Uterus (tissue), 3 donors: ENCODE measurements at regions not wholly inside any gene's neighbourhood (a gene's known extent, or its start where the extent isn't known, plus 50 kb on each side); places are given as distances from the start of the nearest gene placed in this dataset.

Experiments
- DNase-seq, 2 donors: peaks; one replicate each; pipeline ENCODE4 v3.0.0-alpha.2; 2019 to 2020
- H3K27ac ChIP-seq, 2 donors: fragments of 200-600 bp; sonication (generic); 1 replicate in 1 of 2; 2 replicates in 1 of 2; pipeline ENCODE4 v1.5.1; 2016 to 2018
- H3K27me3 ChIP-seq, 2 donors: fragments of 200-600 bp; sonication (generic); one replicate each; pipeline ENCODE4 v1.5.1; 2018 to 2019; ENCODE audit warnings: control low read depth in 1 of 2
- H3K36me3 ChIP-seq, 2 donors: fragments of 200-600 bp; sonication (generic); one replicate each; pipeline ENCODE4 v1.5.1; 2019; ENCODE audit warnings: control low read depth in 1 of 2
- H3K4me1 ChIP-seq, 2 donors: fragments of 200-600 bp; sonication (generic); one replicate each; pipeline ENCODE4 v1.5.1; 2018 to 2019; ENCODE audit warnings: control low read depth in 1 of 2
- H3K4me3 ChIP-seq, 2 donors: fragments of 200-600 bp; sonication (generic); 1 replicate in 1 of 2; 2 replicates in 1 of 2; pipeline ENCODE4 v1.5.1; 2018 to 2019; ENCODE audit warnings: mild to moderate bottlenecking in 1 of 2
- H3K9me3 ChIP-seq, 2 donors: fragments of 200-600 bp; sonication (generic); one replicate each; pipeline ENCODE4 v1.5.1; 2019; ENCODE audit warnings: control low read depth in 1 of 2
- POLR2A ChIP-seq, 2 donors: fragments of 450-650 bp; IDR thresholded peaks; one replicate each; pipeline ENCODE4 v1.6.1; 2016; ENCODE audit warnings: antibody characterized with exemption in 2 of 2, mild to moderate bottlenecking in 1 of 2, moderate library complexity in 1 of 2
- intact Hi-C: fragments of 100-400 bp; cut with DNase I; formaldehyde crosslinking; loops from one replicate; pipeline ENCODE4 v1.15.1; 2023; ENCODE audit warnings: low total_unique reads
- TF ChIP-seq, protein P1 (sequence below), 4 experiments: fragments of 200-600 bp in 2 of 4; fragments of 450-650 bp in 2 of 4; sonication (generic) in 2 of 4; IDR thresholded peaks; one replicate each; pipeline ENCODE4 v1.5.1; 2016 to 2019; ENCODE audit warnings: antibody characterized with exemption in 4 of 4, mild to moderate bottlenecking in 2 of 4, moderate library complexity in 1 of 4
- donor health status: DM: yes; HTN: yes; CAD: no.

DNA sequence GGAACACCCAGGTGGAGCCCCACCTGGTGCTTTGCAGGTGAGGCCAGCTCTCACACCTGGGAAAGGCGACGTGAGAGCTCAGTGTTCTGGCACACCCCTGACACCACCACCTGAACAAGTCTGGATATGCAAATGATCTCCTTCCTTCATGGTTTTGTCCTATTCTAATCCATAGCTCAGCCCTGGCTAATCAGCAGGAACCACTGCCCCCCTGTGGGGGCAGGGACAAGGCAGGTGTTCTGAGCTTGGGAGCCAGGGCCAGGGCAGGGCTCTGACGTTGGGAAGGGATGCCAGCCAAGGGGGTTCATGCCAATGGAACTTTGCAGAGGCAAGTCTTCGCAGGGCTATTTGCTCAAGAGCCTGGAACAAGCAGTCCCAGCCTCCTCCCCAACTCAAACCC lies 144.2 kb downstream of the TRIM29 start:
- no peak overlapping the region for H3K27ac ChIP-seq
- no peak overlapping the region for H3K4me3 ChIP-seq
- H3K4me1 ChIP-seq = no peaks in the 10 kb centered on the region
- no peak for DNase-seq
- intact Hi-C loops = no loop called here
- no peak for TF ChIP-seq POLR2A (IDR thresholded peaks at IDR 0.05)
- no peaks in the 10 kb centered on the region for H3K9me3 ChIP-seq
- H3K36me3 ChIP-seq = no peaks in the 10 kb centered on the region
- no peaks in the 10 kb centered on the region for H3K27me3 ChIP-seq

DNA sequence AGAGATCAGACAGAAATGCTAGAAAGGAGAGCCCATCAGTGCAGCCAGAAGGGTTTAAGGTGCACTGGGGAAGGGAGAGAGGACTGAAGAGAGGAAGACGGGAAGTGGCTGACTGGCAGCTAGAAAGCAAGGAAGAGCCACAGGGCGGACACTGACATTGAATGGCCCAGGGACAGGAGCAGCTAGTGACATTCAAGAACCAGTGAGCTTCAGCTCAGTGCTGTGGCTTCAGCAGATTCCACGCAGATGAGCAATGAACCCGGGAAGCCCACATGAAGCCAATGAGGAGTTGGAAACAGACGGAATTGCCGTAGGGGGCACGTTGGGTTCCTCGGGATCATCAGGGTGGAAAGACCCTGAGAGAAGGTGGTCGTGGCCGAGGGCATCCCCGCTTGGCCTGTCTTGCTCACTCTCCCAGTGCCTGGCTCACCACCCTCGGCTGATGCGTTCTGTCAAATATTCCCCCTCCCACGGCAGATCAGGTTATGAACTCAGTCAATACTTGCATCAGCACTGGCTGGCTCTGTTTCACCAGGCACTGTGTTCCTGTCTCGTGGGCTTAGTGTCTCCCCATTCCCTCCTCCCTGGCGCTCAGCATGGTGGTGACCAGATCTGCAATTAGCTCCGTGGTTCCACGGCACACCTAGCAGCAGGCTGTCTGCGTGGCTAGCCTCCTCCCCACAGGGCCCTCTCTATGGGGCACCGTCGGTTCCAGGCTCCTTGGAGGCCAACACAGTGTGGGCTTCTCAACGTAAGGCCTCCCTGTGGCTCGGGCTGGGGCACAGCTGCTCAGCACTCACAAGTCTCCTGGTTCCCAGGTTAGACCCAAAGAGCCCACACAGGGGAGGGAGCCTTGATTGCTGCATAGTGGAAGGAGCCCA lies 145.5 kb downstream of the TRIM29 start:
- TF ChIP-seq POLR2A (IDR thresholded peaks at IDR 0.05) = no peak
- TF ChIP-seq, protein P1, sequence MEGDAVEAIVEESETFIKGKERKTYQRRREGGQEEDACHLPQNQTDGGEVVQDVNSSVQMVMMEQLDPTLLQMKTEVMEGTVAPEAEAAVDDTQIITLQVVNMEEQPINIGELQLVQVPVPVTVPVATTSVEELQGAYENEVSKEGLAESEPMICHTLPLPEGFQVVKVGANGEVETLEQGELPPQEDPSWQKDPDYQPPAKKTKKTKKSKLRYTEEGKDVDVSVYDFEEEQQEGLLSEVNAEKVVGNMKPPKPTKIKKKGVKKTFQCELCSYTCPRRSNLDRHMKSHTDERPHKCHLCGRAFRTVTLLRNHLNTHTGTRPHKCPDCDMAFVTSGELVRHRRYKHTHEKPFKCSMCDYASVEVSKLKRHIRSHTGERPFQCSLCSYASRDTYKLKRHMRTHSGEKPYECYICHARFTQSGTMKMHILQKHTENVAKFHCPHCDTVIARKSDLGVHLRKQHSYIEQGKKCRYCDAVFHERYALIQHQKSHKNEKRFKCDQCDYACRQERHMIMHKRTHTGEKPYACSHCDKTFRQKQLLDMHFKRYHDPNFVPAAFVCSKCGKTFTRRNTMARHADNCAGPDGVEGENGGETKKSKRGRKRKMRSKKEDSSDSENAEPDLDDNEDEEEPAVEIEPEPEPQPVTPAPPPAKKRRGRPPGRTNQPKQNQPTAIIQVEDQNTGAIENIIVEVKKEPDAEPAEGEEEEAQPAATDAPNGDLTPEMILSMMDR (IDR thresholded peaks at IDR 0.05) = no peak
- H3K4me1 ChIP-seq = no peaks in the 10 kb centered on the region
- no peak for DNase-seq
- intact Hi-C loops = no loop called here
- H3K9me3 ChIP-seq = no peaks in the 10 kb centered on the region
- H3K27me3 ChIP-seq = no peaks in the 10 kb centered on the region
- H3K27ac ChIP-seq = no peak overlapping the region
- no peaks in the 10 kb centered on the region for H3K36me3 ChIP-seq
- no peak overlapping the region for H3K4me3 ChIP-seq

DNA sequence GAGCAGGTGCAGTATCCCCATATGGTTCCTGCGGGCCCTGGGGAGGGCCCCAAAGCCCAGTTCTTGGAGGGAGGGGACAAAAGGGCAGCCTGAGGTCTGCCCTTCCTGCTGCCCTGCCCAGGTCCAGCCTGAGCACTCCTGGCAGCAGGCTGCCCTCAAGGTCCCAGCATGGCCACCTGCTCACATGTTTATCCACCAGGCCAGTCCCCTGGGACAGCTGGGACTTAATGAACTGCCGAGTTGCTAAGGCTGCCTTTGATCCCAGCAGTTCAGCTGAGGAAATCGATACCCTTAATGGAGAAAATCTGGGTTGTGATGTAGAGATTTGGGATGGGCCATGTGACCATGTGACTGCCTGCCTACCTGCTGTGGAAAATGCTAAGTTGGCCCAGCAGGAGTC lies 146.2 kb downstream of the TRIM29 start:
- no peak for TF ChIP-seq POLR2A (IDR thresholded peaks at IDR 0.05)
- TF ChIP-seq, protein P1 (IDR thresholded peaks at IDR 0.05) = no peak
- intact Hi-C loops = no loop called here

DNA sequence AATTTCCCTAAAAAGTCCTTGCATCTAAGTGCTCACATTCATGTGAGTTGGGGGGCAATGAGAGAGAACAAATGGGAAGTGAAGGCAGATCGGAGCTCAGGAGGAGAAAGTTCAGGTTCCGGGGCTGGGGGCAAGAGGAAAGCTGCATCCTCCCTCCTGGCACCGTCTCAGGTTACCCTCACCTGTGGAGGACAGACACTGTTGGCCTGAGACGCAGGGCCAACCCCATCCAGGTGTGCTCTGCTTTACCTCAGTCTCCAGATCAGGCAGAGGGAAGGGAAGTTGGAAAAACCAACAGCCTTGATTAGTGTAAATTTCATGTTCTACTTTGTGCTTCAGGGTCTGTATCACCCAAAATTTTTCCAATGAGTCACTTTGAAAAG lies 146.9 kb downstream of the TRIM29 start:
- Histone ChIP-seq H3K4me3 (no peak overlapping the region), H3K27ac (no peak overlapping the region), H3K27me3 (no peaks in the 10 kb centered on the region), H3K4me1 (no peaks in the 10 kb centered on the region), H3K36me3 (no peaks in the 10 kb centered on the region), H3K9me3 (no peaks in the 10 kb centered on the region)
- no peak for DNase-seq
- intact Hi-C loops = no loop called here
- no peak for TF ChIP-seq POLR2A (IDR thresholded peaks at IDR 0.05)
- TF ChIP-seq, protein P1 (IDR thresholded peaks at IDR 0.05) = no peak

More for the DNA sequence above, 146.2 kb downstream of the TRIM29 start:
- Histone ChIP-seq H3K4me1 (no peaks in the 10 kb centered on the region), H3K36me3 (no peaks in the 10 kb centered on the region), H3K9me3 (no peaks in the 10 kb centered on the region), H3K4me3 (no peak overlapping the region), H3K27me3 (no peaks in the 10 kb centered on the region), H3K27ac (no peak overlapping the region)
- no peak for DNase-seq

DNA sequence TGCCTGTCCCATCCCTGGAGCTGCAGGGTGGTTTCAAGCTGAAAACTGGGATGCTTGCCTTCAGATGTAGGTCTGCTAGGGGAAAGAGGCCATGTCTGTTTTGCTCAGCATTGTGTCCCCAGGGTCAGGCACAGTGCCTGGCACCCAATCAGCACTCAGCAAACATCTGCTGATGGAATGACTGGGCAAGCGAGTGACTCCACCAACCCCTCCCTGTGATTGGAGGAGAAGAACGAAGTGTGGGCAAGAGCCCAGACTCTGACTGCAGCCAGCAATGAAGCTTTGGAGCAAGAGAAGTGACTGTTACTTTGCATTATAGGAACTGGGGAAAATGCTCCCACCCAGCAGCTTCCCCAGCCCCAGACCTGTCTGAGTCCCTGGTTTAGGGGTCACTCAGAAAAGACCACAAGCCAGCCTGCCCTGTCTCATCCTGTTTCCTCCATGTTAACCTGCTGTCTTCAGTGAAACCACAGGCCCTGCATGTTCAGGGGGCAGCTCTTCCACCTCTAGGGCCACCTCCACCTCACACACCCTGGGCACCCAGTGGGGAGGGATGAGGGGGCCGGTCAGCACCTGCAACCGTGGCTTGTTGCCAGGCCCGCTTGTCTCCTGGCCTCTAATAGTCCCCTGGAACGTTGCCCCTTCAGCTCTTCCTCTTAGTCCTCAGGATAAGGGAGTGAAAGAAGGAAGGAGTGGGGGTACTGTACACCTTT lies 147.4 kb downstream of the TRIM29 start:
- H3K27me3 ChIP-seq = no peaks in the 10 kb centered on the region
- H3K4me3 ChIP-seq = no peak overlapping the region
- no peaks in the 10 kb centered on the region for H3K9me3 ChIP-seq
- intact Hi-C loops = no loop called here
- no peaks in the 10 kb centered on the region for H3K36me3 ChIP-seq
- DNase-seq = no peak
- no peaks in the 10 kb centered on the region for H3K4me1 ChIP-seq
- H3K27ac ChIP-seq = no peak overlapping the region
- TF ChIP-seq, protein P1 (IDR thresholded peaks at IDR 0.05) = no peak
- no peak for TF ChIP-seq POLR2A (IDR thresholded peaks at IDR 0.05)
